BLaER1 (cell line): ENCODE measurements at regions not wholly inside any gene's neighbourhood (a gene's known extent, or its start where the extent isn't known, plus 50 kb on each side); places are given as distances from the start of the nearest gene placed in this dataset.

Experiments
- H3K27ac ChIP-seq: shearing (Covaris generic); formaldehyde crosslinking; 2 replicates; pipeline ENCODE4 v1.8.1; 2022
- H3K27me3 ChIP-seq: shearing (Covaris generic); formaldehyde crosslinking; 2 replicates; pipeline ENCODE4 v1.8.1; 2022
- H3K36me3 ChIP-seq: shearing (Covaris generic); formaldehyde crosslinking; 2 replicates; pipeline ENCODE4 v1.8.1; 2022
- H3K4me1 ChIP-seq: shearing (Covaris generic); formaldehyde crosslinking; 2 replicates; pipeline ENCODE4 v1.8.1; 2022
- H3K4me2 ChIP-seq: shearing (Covaris generic); formaldehyde crosslinking; 2 replicates; pipeline ENCODE4 v1.8.1; 2022
- H3K4me3 ChIP-seq: shearing (Covaris generic); formaldehyde crosslinking; 2 replicates; pipeline ENCODE4 v1.8.1; 2022
- H3K9ac ChIP-seq: shearing (Covaris generic); formaldehyde crosslinking; 2 replicates; pipeline ENCODE4 v1.8.1; 2022
- H3K9me3 ChIP-seq: shearing (Covaris generic); formaldehyde crosslinking; 2 replicates; pipeline ENCODE4 v1.8.1; 2022
- H4K20me1 ChIP-seq: shearing (Covaris generic); formaldehyde crosslinking; 2 replicates; pipeline ENCODE4 v1.8.1; 2022
- Cebpa-rat ChIP-seq: shearing (Covaris generic); IDR thresholded peaks from 2 replicates; pipeline ENCODE4 v1.8.1; 2022

DNA sequence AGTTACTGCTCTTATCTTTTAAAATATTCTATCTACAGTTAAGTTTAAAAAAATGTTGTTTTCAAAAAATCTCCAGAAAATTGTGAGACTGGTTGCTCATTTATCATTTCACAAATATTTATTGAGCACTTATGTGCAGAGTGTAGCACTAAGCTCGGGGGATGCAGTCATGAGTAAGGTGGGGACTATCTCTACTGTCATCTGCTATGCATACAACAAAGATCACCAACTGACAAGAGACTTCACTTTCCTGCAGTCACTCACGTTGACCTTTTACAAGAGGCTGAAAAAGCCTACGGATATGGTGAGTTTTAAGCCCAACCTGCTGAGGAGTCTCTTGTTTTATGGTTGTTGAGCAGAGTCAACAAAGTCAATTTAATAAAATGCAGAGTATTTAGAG, 392.5 kb downstream of the KLF12 start:
- Histone ChIP-seq H3K9ac (no peak overlapping the region), H3K9me3 (no peaks in the 10 kb centered on the region), H3K27ac (no peak overlapping the region), H3K36me3 (peaks cover 15% of the 10 kb centered on the region; the same call in 1 of the 2 replicates), H3K27me3 (no peaks in the 10 kb centered on the region), H3K4me2 (no peak overlapping the region), H4K20me1 (no peaks in the 10 kb centered on the region), H3K4me1 (no peaks in the 10 kb centered on the region), H3K4me3 (no peak overlapping the region)
- TF ChIP-seq Cebpa-rat: no peak

DNA sequence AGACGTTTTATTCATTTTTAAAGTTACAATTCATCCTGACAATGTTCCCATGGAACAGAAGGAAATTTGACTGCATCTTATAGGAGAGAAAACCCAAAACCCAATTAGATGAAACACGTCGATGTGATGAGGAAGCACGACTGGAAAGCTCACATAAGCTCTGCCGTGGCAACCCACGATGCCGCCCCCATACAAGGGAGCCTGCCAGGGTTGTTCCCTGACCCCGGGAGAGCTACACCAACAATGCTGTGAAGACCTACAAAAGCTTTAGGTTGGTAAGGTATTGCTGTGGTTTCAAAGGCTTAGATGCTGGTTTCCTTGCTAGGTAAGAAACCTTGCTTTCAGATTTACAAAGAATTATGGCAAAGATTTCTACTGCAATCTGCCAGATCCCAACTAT, 393.1 kb downstream of the KLF12 start:
- Histone ChIP-seq H3K4me1 (no peaks in the 10 kb centered on the region), H3K36me3 (peaks cover 15% of the 10 kb centered on the region; the same call in 1 of the 2 replicates), H3K9me3 (no peaks in the 10 kb centered on the region), H4K20me1 (no peaks in the 10 kb centered on the region), H3K4me2 (no peak overlapping the region), H3K4me3 (no peak overlapping the region), H3K27ac (no peak overlapping the region), H3K27me3 (no peaks in the 10 kb centered on the region), H3K9ac (no peak overlapping the region)
- no peak for TF ChIP-seq Cebpa-rat

DNA sequence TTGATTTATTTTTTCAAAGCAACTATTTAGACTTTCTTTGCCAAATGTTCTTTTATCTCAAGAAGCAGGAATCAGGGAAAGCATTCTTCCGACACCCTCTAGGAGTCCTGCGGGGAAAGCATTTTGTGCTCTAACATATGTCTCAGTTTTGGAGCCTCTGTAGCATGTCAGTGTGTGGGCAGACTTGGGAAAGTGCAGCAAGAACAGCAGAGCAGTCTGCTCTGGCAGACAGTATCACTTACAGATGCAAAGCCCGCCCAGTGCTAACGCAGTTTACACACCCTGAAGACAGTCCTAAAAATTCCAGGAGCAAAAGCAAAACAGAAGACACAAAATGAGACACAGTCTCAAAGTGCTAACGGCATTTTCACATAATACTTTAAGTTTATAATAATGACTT, 393.5 kb downstream of the KLF12 start:
- Histone ChIP-seq H3K27ac (no peak overlapping the region), H3K36me3 (peaks cover 15% of the 10 kb centered on the region; the same call in 1 of the 2 replicates), H3K9me3 (no peaks in the 10 kb centered on the region), H3K4me1 (no peaks in the 10 kb centered on the region), H3K9ac (no peak overlapping the region), H4K20me1 (no peaks in the 10 kb centered on the region), H3K4me2 (no peak overlapping the region), H3K4me3 (no peak overlapping the region), H3K27me3 (no peaks in the 10 kb centered on the region)
- TF ChIP-seq Cebpa-rat: no peak

DNA sequence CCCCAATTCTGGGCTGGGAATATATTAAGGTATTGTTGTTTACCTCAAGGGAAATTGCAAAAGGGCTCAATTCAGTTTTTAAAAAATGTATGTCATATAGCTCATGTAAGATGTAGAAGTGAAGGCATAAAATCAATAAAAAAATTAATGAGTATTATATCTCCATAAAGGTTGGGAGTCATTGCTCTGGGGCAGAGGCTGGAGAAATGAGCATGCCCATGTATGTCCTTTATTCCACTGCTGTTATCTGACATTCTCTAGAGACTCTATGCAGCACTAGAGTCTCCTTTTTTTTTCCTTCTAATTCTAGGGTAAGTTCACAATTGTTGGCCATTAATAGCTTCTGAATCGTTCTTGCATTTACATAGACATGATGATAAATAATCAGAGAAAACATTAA, 394.8 kb downstream of the KLF12 start:
- Histone ChIP-seq H3K9ac (no peak overlapping the region), H3K27ac (no peak overlapping the region), H3K36me3 (peaks cover 17% of the 10 kb centered on the region), H4K20me1 (no peaks in the 10 kb centered on the region), H3K4me1 (no peaks in the 10 kb centered on the region), H3K9me3 (no peaks in the 10 kb centered on the region), H3K4me3 (no peak overlapping the region), H3K4me2 (no peak overlapping the region), H3K27me3 (no peaks in the 10 kb centered on the region)
- TF ChIP-seq Cebpa-rat: no peak

DNA sequence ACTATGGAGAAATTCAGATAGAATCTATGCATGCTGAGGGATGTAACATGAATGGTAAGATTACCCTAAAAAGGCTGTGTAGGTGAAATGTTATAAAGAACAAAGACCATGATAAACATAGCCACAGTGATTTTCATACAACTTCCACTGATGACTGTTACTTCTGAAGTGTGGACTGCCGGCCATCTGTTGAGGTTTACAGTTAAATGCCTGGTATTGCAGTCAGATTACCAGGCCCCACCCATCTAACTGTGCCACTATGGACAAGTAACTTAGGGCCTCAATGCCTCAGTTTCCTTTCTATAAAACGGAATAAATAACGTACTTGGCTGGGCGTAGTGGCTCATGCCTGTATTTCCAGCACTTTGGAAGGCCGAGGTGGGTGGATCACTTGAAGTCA, 395.6 kb downstream of the KLF12 start:
- Histone ChIP-seq H3K27ac (no peak overlapping the region), H3K36me3 (peaks cover 15% of the 10 kb centered on the region), H3K27me3 (no peaks in the 10 kb centered on the region), H4K20me1 (no peaks in the 10 kb centered on the region), H3K4me1 (no peaks in the 10 kb centered on the region), H3K4me3 (no peak overlapping the region), H3K9ac (no peak overlapping the region), H3K4me2 (no peak overlapping the region), H3K9me3 (no peaks in the 10 kb centered on the region)
- TF ChIP-seq Cebpa-rat: no peak

DNA sequence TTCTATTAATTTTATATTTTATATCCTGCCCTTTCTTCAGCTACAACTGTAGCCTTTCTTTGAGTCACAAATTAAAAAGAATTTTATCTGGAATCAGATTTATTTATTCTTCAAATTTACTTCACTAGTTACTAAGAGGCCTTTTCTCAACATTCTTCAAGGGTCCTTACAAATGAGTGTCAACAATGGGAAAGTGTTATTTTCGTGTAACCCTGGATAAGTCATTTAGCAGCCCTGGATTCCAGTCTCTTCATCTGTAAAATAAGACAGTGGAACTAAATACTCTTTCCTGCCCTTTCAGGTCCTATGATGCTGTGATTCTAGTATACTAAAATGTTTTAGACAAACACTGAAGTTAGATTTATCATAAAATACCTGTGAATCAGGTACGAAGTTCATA, 397.0 kb downstream of the KLF12 start:
- no peaks in the 10 kb centered on the region for H3K4me1 ChIP-seq
- no peak overlapping the region for H3K4me3 ChIP-seq
- no peak overlapping the region for H3K9ac ChIP-seq
- H3K4me2 ChIP-seq: no peak overlapping the region
- H3K27ac ChIP-seq: no peak overlapping the region
- H3K36me3 ChIP-seq: peaks cover 15% of the 10 kb centered on the region
- no peaks in the 10 kb centered on the region for H3K27me3 ChIP-seq
- no peaks in the 10 kb centered on the region for H3K9me3 ChIP-seq
- TF ChIP-seq Cebpa-rat: no peak
- H4K20me1 ChIP-seq: no peaks in the 10 kb centered on the region

DNA sequence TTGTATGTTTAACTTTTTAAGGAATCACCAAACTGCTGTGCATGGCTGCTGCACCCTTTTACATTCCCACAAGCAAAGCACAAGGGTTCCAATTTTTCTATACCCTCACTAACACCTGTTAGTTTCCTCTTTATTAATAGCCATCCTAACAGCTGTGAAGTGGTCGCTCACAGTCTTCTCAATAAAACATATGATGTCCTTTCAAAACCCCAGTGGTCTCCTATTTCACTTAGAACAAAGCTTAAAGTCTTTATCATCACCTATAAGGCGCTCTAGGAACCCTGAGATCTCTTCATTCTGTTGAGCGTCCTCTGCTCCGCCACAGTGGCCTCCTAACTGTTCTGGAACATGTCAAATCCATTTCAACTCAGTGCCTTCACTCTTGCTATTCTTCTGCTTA, 400.5 kb downstream of the KLF12 start:
- Histone ChIP-seq H3K27me3 (no peaks in the 10 kb centered on the region), H3K27ac (no peak overlapping the region), H3K9ac (no peak overlapping the region), H3K36me3 (peaks cover 15% of the 10 kb centered on the region), H3K4me1 (no peaks in the 10 kb centered on the region), H3K4me3 (no peak overlapping the region), H4K20me1 (no peaks in the 10 kb centered on the region), H3K9me3 (no peaks in the 10 kb centered on the region), H3K4me2 (no peak overlapping the region)
- no peak for TF ChIP-seq Cebpa-rat

DNA sequence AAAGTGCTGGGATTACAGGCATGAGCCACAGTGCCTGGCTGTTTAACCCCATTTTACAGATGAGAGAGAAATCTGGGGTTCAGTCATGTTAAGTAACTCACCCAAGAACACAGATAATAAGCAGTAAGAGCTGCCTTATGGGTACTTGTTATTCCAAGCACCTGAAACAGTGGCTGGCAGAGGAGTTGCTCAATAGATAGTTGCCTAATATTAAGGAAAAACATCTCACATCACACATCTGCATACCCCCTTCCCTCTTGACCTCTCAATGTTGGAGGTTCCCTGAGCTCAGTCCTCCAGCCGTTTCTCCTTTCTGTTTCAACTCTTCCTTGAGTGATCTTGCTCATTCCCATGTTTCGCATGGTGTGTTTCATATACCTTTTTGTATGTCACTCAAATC, 401.9 kb downstream of the KLF12 start:
- Histone ChIP-seq H3K4me2 (no peak overlapping the region), H3K9ac (no peak overlapping the region), H3K36me3 (peaks cover 18% of the 10 kb centered on the region), H4K20me1 (no peaks in the 10 kb centered on the region), H3K27ac (no peak overlapping the region), H3K4me1 (no peaks in the 10 kb centered on the region), H3K4me3 (no peak overlapping the region), H3K27me3 (no peaks in the 10 kb centered on the region), H3K9me3 (no peaks in the 10 kb centered on the region)
- no peak for TF ChIP-seq Cebpa-rat

DNA sequence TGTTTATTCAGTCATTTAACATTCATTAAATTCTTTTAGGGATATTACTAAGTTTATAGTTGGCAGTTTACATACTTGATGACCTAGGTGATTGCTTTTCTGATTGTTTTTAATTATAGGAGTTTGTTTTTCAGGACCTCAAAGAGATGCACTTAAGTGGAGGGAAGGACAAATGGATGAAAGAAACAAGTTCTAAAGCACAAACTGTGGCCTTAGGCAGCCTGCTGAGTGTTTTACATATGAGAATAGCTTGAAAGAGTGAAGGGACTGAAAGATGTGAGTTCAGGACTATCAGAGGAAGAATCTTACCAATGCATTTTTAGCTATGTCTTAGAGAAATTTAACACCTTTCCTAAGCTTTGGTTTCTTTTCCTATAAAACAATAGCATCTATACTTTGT, 402.6 kb downstream of the KLF12 start:
- no peaks in the 10 kb centered on the region for H3K27me3 ChIP-seq
- no peak for TF ChIP-seq Cebpa-rat

DNA sequence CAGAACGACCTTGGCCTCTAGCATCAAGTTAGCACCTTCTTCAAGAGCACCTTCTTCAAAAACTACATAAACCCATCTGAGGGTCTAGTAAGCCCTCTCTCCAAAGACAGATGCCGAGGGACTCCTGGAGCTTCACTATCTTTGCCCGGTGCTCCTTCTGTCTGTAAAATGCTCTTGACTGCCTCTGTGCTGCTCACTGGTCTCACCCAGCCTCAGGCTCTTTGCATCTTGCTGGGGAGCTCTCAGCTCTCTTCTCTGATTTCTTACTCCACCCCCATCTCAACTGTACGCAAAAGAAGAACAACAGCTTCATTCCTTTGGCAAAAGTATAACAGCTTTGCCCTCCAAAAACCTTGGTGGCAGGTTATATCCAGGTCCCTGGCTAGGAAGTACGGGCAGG, 404.2 kb downstream of the KLF12 start:
- Histone ChIP-seq H3K4me2 (no peak overlapping the region), H3K9me3 (no peaks in the 10 kb centered on the region), H4K20me1 (no peaks in the 10 kb centered on the region), H3K36me3 (peaks cover 12% of the 10 kb centered on the region), H3K4me3 (no peak overlapping the region), H3K9ac (no peak overlapping the region), H3K27ac (no peak overlapping the region), H3K27me3 (no peaks in the 10 kb centered on the region), H3K4me1 (no peaks in the 10 kb centered on the region)
- no peak for TF ChIP-seq Cebpa-rat

More for the DNA sequence above, 402.6 kb downstream of the KLF12 start:
- Histone ChIP-seq H4K20me1 (no peaks in the 10 kb centered on the region), H3K4me3 (no peak overlapping the region), H3K27ac (no peak overlapping the region), H3K4me2 (no peak overlapping the region), H3K36me3 (peaks cover 18% of the 10 kb centered on the region), H3K9ac (no peak overlapping the region), H3K4me1 (no peaks in the 10 kb centered on the region), H3K9me3 (no peaks in the 10 kb centered on the region)

DNA sequence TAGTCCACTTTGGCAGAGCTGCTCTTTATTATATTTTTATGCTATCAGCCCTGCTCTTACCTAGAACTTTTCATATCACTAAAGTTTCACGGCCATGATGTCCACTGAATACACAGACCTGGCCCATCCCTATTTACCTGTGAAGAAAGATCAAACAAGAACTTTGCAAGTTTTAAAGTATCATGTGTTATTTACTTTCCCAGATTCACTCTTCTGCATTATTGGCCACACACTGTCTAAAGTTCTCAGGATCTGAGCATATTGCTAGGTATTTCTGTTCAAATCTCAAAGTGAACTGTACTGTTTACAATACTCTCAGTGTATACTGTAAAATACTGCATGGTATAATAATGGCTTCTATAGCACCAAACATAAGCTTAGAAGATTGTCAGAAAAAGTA, 405.2 kb downstream of the KLF12 start:
- Histone ChIP-seq H3K27ac (no peak overlapping the region), H4K20me1 (no peaks in the 10 kb centered on the region), H3K27me3 (no peaks in the 10 kb centered on the region), H3K4me1 (no peaks in the 10 kb centered on the region), H3K9ac (no peak overlapping the region), H3K9me3 (no peaks in the 10 kb centered on the region), H3K4me2 (no peak overlapping the region), H3K36me3 (peaks cover 9% of the 10 kb centered on the region), H3K4me3 (no peak overlapping the region)
- TF ChIP-seq Cebpa-rat: no peak
